ENCODE measurements at regions not wholly inside any gene's neighbourhood (a gene's known extent, or its start where the extent isn't known, plus 50 kb on each side); places are given as distances from the start of the nearest gene placed in this dataset.

GRCh38 chr6:797479-798077, 104.6 kb upstream of the EXOC2 start:
- TF ChIP-seq, protein P1, sequence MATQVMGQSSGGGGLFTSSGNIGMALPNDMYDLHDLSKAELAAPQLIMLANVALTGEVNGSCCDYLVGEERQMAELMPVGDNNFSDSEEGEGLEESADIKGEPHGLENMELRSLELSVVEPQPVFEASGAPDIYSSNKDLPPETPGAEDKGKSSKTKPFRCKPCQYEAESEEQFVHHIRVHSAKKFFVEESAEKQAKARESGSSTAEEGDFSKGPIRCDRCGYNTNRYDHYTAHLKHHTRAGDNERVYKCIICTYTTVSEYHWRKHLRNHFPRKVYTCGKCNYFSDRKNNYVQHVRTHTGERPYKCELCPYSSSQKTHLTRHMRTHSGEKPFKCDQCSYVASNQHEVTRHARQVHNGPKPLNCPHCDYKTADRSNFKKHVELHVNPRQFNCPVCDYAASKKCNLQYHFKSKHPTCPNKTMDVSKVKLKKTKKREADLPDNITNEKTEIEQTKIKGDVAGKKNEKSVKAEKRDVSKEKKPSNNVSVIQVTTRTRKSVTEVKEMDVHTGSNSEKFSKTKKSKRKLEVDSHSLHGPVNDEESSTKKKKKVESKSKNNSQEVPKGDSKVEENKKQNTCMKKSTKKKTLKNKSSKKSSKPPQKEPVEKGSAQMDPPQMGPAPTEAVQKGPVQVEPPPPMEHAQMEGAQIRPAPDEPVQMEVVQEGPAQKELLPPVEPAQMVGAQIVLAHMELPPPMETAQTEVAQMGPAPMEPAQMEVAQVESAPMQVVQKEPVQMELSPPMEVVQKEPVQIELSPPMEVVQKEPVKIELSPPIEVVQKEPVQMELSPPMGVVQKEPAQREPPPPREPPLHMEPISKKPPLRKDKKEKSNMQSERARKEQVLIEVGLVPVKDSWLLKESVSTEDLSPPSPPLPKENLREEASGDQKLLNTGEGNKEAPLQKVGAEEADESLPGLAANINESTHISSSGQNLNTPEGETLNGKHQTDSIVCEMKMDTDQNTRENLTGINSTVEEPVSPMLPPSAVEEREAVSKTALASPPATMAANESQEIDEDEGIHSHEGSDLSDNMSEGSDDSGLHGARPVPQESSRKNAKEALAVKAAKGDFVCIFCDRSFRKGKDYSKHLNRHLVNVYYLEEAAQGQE (IDR thresholded peaks at IDR 0.05; ENCODE audit: insufficient replicate concordance, low read depth) = no peak
- TF ChIP-seq POLR2AphosphoS5 (IDR thresholded peaks at IDR 0.05; ENCODE audit: low read depth) = no peak
- TF ChIP-seq, protein P2, sequence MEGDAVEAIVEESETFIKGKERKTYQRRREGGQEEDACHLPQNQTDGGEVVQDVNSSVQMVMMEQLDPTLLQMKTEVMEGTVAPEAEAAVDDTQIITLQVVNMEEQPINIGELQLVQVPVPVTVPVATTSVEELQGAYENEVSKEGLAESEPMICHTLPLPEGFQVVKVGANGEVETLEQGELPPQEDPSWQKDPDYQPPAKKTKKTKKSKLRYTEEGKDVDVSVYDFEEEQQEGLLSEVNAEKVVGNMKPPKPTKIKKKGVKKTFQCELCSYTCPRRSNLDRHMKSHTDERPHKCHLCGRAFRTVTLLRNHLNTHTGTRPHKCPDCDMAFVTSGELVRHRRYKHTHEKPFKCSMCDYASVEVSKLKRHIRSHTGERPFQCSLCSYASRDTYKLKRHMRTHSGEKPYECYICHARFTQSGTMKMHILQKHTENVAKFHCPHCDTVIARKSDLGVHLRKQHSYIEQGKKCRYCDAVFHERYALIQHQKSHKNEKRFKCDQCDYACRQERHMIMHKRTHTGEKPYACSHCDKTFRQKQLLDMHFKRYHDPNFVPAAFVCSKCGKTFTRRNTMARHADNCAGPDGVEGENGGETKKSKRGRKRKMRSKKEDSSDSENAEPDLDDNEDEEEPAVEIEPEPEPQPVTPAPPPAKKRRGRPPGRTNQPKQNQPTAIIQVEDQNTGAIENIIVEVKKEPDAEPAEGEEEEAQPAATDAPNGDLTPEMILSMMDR (IDR thresholded peaks at IDR 0.05; ENCODE audit: insufficient read depth, low read length) = peak; percentile 64

Data from HL-60 (cell line).